HG03159 (cell line): ENCODE measurements at regions not wholly inside any gene's neighbourhood (a gene's known extent, or its start where the extent isn't known, plus 50 kb on each side); places are given as distances from the start of the nearest gene placed in this dataset.

Experiments used
- ATAC-seq: cut with Tn5 transposase; IDR thresholded peaks from one replicate; pipeline ENCODE4 v1.9.1; 2021; ENCODE audit warnings: mild to moderate bottlenecking, moderate library complexity; ENCODE audit not compliant: unreplicated experiment

DNA sequence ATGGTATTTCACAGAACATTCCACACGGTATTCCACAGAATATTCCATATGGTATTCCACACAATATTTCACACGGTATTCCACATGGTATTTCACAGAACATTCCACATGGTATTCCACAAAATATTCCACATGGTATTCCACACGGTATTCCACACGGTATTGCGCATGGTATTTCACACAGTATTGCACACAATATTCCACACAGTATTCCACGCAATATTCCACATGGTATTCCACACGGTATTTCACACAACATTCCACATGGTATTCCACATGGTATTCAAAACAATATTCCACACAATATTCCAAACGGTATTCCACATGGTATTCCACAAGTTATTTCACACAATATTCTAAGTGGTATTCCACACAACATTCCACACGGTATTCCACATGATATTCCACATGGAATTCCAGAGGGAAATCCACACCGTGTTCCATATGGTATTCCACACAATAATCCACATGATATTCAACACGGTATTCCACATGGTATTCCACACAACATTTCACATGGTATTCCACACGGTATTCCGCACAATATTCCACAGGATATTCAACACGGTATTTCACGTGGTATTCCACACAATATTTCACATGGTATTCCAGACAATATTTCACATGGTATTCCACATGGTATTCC lies 136.7 kb upstream of the CHST15 start:
- ATAC-seq = no peak

GRCh38 chr10:124229201-124229988 lies 136.0 kb upstream of the CHST15 start:
- ATAC-seq = no peak

GRCh38 chr10:124228471-124228870 lies 135.1 kb upstream of the CHST15 start:
- ATAC-seq = no peak

DNA sequence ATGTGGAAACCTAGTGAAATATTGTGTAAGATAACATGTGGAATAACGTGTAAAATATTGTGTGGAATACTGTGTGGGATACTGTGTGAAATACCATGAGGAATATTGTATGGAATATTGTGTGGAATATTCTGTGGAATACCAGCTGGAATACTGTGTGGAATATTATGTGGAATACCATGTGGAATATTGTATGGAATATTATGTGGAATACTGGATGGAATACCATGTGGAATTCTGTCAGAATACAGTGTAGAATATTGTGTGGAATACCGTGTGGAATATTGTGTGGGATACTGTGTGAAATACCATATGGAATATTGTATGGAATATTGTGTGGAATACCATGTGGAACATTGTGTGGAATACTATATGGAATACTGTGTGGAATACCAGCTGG lies 134.6 kb upstream of the CHST15 start:
- no peak for ATAC-seq

DNA sequence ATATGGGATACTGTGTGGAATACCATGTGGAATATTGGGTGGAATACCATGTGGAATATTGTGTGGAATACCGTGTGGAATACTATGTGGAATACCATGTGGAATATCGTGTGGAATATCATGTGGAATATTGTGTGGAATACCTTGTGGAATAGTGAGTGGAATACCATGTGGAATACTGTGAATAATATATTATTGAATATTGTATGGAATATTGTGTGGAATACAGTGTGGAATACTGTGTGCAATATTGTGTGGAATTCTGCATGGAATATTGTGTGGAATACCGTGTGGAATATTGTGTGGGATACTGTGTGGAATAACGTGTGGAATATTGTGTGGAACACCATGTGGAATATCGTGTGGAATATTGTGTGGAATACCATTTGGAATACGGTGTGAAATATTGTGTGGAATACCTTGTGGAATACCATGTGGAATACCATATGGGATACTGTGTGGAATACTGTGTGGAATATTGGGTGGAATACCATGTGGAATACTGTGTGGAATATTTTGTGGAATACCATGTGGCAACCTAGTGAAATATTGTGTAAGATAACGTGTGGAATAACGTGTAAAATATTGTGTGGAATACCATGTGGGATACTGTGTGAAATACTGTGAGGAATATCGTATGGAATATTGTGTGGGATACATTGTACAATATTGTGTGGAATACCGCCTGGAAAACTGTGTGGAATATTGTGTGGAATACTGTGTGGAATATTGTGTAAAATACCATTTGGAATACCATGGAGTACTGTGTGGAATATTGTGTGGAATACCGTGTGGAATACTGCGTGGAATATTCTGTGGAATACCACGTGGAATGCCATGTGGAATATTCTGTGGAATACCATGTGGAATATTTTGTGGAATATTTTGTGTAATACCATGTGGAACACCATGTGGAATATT lies 133.9 kb upstream of the CHST15 start:
- no peak for ATAC-seq

GRCh38 chr10:124226271-124227054 lies 133.1 kb upstream of the CHST15 start:
- ATAC-seq = no peak

- peak; percentile 21 for ATAC-seq
These were observed 132.3 kb upstream of the CHST15 start for GRCh38 chr10:124225467-124226270.

DNA sequence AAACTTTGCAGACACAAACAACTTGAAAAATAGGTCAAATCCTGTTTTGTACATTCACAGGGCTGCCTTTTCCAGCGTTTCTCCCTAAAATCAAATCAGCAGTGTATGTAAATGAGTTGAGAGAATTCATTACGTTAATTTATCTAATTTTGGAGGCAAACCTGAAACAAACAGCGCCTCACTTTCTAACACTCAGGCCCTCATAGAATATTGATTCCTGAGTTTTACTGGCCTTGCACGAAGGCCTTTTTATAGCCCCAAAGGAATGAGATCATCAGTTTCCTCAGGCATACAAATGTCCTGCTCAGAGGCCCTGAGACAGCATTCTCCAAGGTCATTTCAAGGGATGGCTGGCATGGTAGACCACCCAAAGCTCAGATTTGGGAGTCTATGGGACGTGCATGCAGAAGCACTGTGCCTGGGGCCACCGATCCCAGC lies 131.7 kb upstream of the CHST15 start:
- no peak for ATAC-seq

- ATAC-seq = no peak
These were observed 131.1 kb upstream of the CHST15 start for GRCh38 chr10:124224331-124225028.

DNA sequence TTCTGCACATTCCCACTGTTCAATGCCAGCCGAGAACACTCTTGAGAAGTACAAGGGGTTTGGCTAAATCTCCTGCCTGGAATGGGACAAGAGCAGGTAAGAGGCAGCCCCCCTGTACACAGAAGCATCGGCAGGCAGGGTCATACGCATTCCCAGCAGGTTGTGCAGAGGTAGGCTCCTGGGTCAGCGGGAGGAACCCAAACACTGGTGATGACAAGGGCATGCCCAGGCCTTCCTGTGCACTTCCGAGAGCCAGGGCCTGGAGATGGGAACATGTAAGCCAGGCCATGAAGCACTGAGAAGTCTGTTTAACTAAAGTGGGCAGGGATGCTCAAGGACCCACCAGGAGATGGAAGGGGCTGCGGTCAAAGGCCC lies 130.3 kb upstream of the CHST15 start:
- no peak for ATAC-seq

DNA sequence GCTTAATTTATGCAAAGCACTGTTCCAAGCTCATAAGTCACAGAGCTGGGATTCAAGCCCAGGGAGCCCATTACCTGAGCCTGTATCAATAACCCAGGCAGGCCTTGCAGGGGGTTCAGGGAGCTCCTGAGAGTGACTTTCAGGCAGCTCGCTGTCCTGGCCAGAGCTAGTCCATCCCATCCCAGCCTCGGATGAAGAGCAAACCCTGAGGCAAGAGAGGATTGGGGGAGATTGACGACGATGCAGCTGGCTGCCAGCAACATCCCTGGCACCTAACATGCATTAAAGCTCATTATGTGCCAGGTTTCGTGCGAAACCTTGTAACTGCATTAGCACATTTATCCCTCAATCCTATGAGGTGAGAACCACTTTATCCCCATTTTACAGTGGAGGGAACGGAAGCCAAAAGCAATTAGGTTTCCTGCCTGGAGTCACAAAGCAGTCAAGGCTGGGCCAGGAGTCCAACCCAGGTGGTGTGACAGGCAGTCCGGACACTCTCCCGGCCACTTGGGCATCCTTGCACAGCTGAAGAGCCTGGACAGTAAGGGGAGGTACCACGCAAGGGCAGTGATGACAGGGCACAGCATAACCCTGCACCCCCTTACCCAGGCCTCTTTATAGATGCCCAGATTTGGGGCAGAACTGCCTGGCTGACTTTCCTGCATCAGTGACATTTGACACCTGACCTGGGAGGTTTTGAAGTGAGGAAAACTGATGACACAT lies 129.8 kb upstream of the CHST15 start:
- ATAC-seq = no peak

DNA sequence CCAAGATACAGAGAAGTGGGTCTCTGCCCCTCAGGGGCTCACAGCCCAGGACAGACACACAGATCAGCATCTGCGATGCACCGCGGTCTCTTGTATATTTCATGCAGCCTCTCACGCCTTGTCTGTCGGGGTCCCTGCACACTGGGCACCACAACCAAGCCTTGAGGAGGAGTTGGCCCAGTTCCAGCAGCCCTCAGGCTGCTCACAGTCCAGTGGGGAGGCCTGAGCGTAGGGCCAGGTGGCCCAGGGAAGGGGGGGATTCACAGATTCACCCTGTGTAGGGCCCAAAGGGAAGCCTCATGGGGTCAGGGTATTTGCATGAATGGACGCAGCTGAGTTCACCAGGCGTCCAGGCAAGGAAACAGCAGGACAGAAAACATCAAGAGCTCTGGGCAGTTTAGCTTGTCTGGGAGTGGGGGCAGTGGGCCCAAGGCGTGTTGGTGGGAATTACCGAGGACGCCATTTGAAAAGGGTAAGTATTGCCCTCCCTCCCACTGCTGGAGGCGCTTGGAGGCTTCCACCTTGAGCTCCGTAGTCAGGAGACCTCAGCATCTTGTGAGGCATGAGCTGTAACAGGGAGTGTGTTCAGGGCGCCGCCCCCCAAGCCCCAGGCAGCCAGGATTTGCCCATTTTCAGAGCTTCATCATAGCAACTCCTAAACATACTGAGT lies 129.1 kb upstream of the CHST15 start:
- ATAC-seq = no peak

DNA sequence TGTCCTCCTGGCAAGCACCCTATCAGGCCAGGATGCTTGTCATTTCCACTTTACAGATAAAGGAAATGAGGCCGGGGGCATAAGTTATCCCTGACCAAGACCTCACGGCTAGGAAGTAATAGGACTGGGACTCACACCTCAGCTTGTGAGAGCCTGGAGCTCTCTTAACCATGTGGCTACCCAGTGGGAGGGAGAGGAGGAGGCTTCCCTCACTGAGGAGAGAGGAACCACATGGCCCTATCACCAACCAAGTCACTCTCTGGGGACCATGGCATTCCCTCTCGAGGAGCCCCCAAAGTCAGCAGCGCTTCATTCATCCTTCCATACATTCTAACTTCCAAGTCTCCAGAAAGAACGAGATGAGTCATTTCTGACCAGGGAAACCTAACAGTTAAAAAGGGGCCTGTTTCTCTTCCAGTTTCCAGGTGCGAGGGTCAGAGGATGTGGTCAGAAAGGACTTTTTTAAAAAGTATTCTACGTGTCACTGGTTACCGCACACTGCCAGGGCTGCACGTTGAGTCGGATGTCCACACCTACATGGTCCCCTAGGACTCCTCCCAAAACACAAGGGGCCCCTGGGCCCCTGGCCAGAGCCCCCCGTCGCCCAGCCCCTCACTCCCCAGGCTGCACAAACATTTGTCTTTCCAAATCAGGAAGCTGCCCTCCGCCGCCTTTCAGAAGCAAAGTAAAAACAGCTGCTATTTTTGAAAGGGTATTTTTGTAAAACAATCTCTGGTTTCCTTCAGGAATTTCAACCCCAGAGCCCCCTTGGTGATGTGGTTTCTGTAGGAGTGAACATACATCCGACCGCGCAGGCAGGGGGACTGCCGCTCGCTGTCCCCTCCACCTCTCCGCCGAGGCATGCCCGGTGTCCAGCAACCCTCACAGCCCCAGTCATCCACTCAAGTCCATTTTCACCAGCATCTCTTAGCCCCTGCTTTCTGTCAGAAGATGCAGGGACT lies 128.2 kb upstream of the CHST15 start:
- peak; percentile 59 for ATAC-seq

DNA sequence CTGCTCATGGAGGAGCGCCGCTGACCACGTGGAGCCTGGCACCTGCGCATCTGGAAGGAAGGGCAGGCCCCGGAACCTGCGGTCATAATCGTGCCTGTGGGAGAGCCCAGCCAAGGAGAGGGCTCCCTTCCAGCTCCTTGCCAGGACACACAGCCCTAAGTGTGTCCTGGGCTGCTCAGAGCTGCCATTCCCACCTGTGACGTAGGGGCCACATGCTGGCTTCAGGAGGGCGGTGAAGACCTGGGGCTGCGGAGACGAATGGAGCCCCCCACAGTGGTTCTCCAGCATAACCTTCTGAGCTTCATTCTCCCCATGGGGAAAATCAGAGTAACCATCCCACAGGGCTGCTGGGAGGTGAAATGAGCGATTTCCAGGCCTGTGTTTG lies 127.6 kb upstream of the CHST15 start:
- ATAC-seq = no peak

- ATAC-seq = no peak
These were observed 127.1 kb upstream of the CHST15 start for GRCh38 chr10:124220547-124220946.

GRCh38 chr10:124219655-124220054 lies 126.3 kb upstream of the CHST15 start:
- ATAC-seq = no peak

- ATAC-seq = no peak
These were observed 125.7 kb upstream of the CHST15 start for GRCh38 chr10:124219062-124219461.
